Coronary artery (tissue), 2 donors: ENCODE measurements at regions not wholly inside any gene's neighbourhood (a gene's known extent, or its start where the extent isn't known, plus 50 kb on each side); places are given as distances from the start of the nearest gene placed in this dataset.

ENCODE experiments used
- DNase-seq: peaks from one replicate; pipeline ENCODE4 v3.0.0-alpha.2; 2017; ENCODE audit warnings: low spot score
- H3K27ac ChIP-seq, 2 donors: fragments of 200-600 bp; sonication (generic); one replicate each; pipeline ENCODE4 v1.5.1; 2016 to 2019
- H3K4me3 ChIP-seq: fragments of 200-600 bp; sonication (generic); 2 replicates; pipeline ENCODE4 v1.5.1; 2016; ENCODE audit warnings: mild to moderate bottlenecking, moderate library complexity
- TF ChIP-seq, protein P1 (sequence below): fragments of 200-600 bp; sonication (generic); IDR thresholded peaks from one replicate; pipeline ENCODE4 v1.5.1; 2019; ENCODE audit warnings: antibody characterized with exemption

- no peak for DNase-seq
- no peak overlapping the region for H3K4me3 ChIP-seq
- TF ChIP-seq, protein P1, sequence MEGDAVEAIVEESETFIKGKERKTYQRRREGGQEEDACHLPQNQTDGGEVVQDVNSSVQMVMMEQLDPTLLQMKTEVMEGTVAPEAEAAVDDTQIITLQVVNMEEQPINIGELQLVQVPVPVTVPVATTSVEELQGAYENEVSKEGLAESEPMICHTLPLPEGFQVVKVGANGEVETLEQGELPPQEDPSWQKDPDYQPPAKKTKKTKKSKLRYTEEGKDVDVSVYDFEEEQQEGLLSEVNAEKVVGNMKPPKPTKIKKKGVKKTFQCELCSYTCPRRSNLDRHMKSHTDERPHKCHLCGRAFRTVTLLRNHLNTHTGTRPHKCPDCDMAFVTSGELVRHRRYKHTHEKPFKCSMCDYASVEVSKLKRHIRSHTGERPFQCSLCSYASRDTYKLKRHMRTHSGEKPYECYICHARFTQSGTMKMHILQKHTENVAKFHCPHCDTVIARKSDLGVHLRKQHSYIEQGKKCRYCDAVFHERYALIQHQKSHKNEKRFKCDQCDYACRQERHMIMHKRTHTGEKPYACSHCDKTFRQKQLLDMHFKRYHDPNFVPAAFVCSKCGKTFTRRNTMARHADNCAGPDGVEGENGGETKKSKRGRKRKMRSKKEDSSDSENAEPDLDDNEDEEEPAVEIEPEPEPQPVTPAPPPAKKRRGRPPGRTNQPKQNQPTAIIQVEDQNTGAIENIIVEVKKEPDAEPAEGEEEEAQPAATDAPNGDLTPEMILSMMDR = no peak
- no peak overlapping the region for H3K27ac ChIP-seq
Measured at GRCh38 chr7:9889554-9889953, 1084.1 kb upstream of the PHF14 start.

DNA sequence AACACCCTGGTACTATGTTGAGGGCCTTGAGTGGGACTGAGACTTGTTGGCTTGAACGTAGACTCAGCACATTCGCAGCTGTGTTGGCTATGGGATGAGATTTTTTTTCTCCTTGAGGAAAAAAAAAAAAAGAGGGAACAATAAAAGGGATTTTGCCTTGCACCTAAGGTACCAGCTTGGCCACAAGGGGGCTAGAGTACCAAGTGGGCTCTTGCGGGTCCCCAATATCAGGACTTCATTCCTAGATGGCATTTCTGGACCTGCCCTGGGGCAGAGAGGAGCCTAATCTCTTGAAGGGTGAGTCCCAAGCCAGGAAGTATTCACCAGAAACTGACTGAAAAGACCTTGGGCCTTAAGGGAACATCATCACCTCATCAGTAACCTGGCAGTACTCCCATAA lies 1083.6 kb upstream of the PHF14 start:
- no peak for DNase-seq

DNA sequence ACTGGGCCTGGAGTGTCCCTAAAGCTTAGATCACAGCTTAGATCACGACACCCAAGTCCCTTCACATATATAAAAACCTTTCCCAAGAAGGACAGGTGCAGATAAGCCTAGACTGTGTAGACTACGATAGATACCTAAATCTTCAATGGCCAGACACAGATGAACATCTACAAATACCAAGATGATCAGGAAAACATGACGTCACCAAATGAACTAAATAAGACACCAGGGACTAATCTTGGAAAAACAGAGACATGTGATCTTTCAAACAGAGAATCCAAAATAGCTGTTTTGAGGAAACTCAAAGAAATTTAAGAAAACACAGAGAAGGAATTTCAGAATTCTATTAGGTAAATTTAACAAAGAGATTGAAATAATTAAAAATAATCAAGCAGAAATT lies 1082.6 kb upstream of the PHF14 start:
- no peak for DNase-seq
- Histone ChIP-seq H3K4me3 (no peak overlapping the region), H3K27ac (no peak overlapping the region)
- TF ChIP-seq, protein P1 = no peak

More for the DNA sequence above, 1083.6 kb upstream of the PHF14 start:
- Histone ChIP-seq H3K27ac (no peak overlapping the region), H3K4me3 (no peak overlapping the region)
- TF ChIP-seq, protein P1 = no peak

GRCh38 chr7:9900339-9900738 lies 1073.3 kb upstream of the PHF14 start:
- no peak overlapping the region for H3K27ac ChIP-seq
- TF ChIP-seq, protein P1 = no peak
- H3K4me3 ChIP-seq = no peak overlapping the region
- no peak for DNase-seq

- TF ChIP-seq, protein P1 = no peak
- H3K27ac ChIP-seq = no peak overlapping the region
- DNase-seq = no peak
- no peak overlapping the region for H3K4me3 ChIP-seq
Measured at GRCh38 chr7:9921326-9921725, 1052.3 kb upstream of the PHF14 start.

DNA sequence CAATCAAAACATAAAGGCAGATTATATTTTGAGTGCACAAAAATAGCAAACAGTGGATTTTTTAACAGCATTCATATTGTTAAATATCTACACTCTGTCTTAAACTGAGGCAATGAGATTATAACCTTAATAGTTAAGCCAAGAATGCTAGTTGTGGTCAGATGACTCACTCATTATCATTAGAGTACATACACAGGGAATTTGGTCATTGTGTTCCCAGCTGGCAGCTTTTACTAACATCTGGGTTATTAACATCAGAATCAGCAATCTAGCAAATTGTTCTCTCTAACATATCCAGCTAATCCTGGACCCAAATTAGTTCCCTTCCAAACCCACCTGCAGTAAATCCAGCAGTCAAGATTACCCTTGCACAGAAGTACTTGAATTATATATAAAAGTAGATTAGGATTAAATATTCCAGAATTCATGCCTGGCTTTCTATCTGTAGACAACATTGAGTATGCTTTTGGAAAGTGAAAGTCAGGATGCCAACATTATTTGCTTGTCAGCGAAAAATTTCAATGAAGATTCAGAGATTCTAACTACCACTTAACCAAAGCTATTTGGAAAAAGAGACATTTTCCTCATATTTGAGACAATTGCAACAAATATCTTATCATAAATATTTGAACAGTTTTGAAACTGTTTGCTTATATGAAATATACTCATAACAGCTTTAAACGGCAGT lies 1035.6 kb upstream of the PHF14 start:
- Histone ChIP-seq H3K27ac (no peak overlapping the region), H3K4me3 (peak overlapping the region; percentile 6)
- no peak for DNase-seq
- TF ChIP-seq, protein P1 = no peak

GRCh38 chr7:9939176-9939575 lies 1034.5 kb upstream of the PHF14 start:
- DNase-seq = no peak
- TF ChIP-seq, protein P1 = no peak
- Histone ChIP-seq H3K4me3 (no peak overlapping the region), H3K27ac (no peak overlapping the region)
